SIG-M5 treated with dmso at 0.1 percent for 504 hours (cell line): ENCODE measurements at regions not wholly inside any gene's neighbourhood (a gene's known extent, or its start where the extent isn't known, plus 50 kb on each side); places are given as distances from the start of the nearest gene placed in this dataset.

Experiments used
- DNase-seq: peaks from one replicate; lab custom pipeline; 2025; ENCODE audit not compliant: unreplicated experiment; lab: John Stamatoyannopoulos, UW

GRCh38 chr12:94788298-94788697 is 137.9 kb upstream of the TMCC3 start:
- no peak for DNase-seq

GRCh38 chr12:94786906-94787305 is 136.5 kb upstream of the TMCC3 start:
- DNase-seq = no peak

DNA sequence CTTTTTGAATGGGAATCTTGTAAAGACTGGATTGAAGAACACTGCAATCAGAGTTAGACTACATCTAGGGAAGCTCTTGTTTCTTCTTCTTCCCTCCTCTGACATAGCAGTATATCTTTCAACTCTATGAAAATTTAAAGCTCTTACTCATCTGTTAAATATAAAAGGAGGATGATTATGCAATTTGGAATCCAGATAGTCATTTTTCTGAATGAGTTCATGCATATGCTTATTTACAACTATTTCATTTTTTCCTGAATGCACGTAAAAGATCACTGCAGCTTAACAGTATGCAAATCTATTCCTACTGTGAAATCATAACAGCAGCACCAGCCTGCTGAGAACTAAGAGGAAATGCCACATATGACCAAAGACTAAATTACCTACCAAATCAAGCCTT is 133.5 kb upstream of the TMCC3 start:
- DNase-seq = no peak

DNA sequence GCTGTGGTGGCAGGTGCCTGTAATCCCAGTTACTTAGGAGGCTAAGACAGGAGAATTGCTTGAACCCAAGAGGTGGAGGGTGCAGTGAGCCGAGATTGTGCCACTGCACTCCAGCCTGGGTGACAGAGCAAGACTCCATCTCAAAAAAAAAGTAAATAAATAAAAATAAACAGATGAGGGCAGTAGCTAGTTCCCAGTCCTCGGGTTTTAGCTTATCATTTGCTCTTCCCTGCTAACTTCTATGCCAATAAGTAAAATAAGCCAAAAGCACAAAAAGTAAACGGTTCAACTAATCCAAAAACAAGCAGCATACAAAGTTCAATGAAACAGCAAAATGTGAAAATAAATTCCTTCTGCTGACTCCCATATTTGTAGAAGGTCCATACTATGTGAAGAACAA is 133.0 kb upstream of the TMCC3 start:
- no peak for DNase-seq

DNA sequence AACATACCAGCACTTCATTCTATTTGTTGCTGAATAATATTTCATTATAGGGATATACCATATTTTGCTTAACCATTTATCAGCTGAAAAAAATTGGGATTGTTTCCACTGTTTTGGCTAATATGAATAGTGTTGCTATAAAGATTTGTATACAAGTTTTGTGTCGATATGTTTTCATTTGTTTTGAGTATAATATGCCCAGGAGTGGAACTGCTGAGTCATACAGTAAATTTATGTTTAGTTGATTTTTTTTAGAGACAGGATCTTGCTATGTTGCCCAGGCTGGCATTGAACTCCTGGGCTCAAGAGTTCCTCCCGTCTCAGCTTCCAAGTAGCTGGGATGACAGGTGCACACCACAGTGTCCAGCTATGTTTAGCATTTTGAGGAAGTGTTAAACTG is 131.5 kb upstream of the TMCC3 start:
- DNase-seq = no peak

- no peak for DNase-seq
Observed at GRCh38 chr12:94779485-94779884, 129.1 kb upstream of the TMCC3 start.

GRCh38 chr12:94777936-94778335 is 127.6 kb upstream of the TMCC3 start:
- DNase-seq = no peak

GRCh38 chr12:94775710-94776109 is 125.4 kb upstream of the TMCC3 start:
- DNase-seq = no peak

GRCh38 chr12:94771741-94772140 is 121.4 kb upstream of the TMCC3 start:
- DNase-seq = no peak

GRCh38 chr12:94771199-94771598 is 120.8 kb upstream of the TMCC3 start:
- DNase-seq = no peak

GRCh38 chr12:94770791-94771190 is 120.4 kb upstream of the TMCC3 start:
- no peak for DNase-seq

- no peak for DNase-seq
Observed at GRCh38 chr12:94769776-94770759, 119.7 kb upstream of the TMCC3 start.

GRCh38 chr12:94769047-94769420 is 118.7 kb upstream of the TMCC3 start:
- DNase-seq = no peak

GRCh38 chr12:94768398-94769046 is 118.2 kb upstream of the TMCC3 start:
- DNase-seq = no peak

DNA sequence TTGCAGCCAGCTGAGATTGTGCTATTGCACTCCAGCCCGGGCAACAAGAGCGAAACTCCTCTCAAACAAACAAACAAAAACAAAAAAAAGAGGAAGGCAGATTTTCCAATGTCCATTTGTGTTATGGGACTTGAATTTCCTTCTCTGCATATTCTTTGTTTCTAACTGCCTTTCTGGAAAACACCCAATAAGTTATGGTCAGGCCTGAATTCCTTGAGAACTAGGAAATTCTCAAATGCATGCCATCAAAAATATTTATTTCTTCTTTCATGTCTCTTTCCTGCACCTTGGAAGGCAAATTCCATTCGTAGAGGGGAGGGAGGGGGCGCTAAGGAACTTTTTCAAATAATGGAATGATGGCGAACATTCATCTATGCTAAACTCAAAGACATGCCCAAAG is 117.6 kb upstream of the TMCC3 start:
- no peak for DNase-seq

DNA sequence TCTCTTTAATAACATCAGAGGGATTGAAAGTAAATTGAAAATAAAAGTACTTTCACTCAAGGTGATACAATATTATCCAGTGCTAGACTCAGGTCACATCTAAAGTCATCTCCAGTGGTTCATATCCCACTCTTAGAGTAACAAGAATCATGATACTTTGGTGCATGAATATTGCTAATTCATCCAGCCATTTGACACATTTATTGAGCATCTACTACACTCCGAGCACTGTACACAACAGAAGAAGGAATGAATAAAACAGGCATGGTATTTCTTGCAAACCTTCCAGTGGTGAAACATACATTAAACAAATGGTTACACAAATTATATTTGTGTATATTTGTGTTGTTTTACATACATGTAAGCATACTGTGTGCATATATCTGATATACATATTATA is 116.0 kb upstream of the TMCC3 start:
- DNase-seq = no peak

GRCh38 chr12:94763462-94763861 is 113.1 kb upstream of the TMCC3 start:
- no peak for DNase-seq

GRCh38 chr12:94762943-94763342 is 112.6 kb upstream of the TMCC3 start:
- DNase-seq = no peak

DNA sequence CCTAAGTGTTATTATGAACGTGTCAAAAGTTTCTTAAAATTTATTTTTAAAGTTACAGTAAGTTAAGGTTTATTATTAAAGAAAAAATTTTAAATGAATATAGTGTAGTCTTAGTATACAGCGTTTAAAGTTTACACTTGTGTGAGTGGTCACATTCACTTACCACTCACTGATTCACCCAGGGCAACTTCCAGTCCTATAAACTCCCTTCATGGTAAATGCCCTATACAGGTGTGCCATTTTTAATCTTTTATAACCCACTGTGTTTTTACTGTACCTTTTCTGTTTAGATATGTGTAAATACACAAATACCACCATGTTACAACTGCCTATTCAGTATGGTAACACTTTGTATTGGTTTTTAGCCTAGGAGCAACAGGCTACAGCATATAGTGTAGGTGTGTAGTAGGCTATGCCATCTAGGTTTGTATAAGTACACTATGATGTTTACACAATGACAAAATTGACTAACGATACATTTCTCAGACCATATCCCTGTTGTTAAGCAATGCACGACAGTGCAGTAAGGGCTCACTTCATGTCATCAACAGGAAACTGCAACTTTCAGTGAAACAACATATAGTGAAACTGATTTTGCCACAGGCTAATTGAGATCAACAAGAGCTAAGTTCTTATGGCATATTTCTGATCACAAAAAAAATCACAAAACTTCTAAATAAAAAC is 112.0 kb upstream of the TMCC3 start:
- no peak for DNase-seq

DNA sequence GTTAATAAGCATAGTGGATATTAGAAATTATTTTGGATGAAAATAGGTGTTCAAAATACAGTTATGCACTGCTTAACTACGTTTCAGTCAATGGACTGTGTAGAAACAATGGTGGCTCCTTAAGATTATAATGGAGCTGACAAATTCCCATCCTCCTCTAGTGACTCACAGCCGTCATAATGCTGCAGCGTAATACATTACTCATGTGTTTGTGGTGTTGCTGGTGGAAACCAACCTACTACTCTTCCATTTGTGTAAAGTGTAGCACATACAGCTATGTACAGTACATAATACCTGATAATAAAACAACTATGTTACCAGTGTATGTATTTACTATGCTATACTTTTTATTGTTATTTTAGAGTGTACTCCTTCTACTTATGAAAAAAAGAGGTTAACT is 111.2 kb upstream of the TMCC3 start:
- DNase-seq = no peak

DNA sequence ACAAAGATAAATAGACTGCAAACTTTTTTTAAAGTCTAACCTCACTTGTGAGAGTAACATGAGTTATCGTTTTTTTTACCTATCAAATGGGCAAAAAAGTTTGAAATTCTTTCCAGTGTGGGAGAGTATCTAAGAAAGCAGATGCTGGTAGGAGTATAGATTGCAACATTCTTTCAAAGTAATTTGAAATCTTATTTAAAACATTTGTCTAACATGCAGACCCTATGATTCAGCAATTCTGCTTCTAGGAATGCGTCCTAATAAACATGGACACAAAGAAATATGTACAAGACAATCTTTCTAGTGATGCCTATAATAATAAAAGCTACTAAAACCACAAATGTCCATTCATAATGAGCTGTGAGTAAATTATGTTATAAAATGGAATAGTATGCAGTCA is 110.4 kb upstream of the TMCC3 start:
- DNase-seq = no peak

DNA sequence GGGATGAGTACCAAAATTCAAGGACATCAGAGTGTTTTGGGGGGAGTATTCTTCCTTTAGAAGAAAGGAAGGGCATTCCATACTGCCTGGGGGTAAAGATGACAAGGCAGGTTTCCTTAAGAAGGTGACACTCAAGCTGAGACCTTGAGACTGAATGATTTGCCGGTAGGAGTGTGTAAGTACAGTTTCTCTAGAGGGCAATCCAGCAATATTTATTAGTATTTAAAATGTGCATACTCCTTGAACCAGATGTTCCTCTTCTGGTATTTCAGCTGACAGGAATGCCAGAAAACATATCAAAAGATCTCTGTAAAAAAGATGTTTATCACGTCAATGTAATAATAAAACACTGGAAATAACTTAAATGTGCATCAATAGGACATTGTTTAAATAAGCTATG is 106.4 kb upstream of the TMCC3 start:
- DNase-seq = no peak
